ENCODE measurements at regions not wholly inside any gene's neighbourhood (a gene's known extent, or its start where the extent isn't known, plus 50 kb on each side); places are given as distances from the start of the nearest gene placed in this dataset.
A peak's percentile ranks its signal among the peaks of the same experiment; 100 is the strongest.

DNA sequence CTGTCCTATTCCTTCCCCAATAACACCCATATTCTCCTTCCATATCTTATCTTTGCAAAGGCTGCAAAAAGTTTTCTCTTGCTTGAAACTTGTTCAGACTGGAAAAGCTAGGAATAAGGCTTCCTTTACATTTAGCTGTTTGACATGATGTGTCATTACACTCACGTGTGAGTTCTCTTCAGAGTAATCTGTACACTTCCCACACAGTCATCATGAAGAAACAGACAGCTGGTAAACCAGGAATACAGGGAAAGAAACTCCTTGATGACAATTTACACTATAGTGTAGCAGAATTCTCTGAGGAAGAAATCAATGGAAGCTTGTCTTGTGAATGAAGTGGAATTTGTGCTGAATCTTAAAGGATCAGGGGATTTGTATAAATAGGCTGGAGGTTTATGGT is 628.6 kb upstream of the CDH2 start:
- DNase-seq = no peak

DNA sequence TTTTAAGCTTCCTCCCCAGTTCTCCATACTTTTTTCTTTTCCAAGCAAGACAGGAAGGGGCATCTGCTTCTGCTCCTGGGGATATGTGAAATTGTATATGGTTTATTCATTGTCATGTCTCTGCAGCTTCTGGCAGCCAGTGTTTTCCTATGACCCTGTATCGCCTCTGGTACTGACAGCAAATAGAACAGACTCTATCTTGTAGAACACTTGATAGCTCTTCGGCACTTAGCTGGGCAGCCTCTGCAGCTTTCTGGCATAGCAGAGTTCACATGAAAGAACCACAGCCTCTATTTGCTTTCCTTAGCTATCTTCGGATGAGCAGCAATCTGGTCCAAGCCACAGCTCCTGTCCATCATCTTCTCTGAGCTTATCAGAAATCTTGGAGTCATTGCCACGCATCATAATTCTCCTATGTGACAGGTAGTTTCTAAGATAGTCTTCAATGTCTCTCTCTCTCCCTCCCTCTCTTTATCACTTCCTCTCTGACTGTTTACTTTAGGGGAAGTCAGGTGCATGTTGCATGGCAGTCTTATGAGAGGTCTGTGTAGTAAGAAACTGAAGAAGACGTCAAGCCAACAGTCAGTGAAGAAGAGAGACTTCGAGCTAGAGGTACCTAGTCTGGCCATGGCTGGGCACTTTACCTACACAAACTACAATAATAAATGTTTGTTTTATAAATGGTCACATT is 627.7 kb upstream of the CDH2 start:
- no peak for DNase-seq

GRCh38 chr18:28802546-28802945 is 625.6 kb upstream of the CDH2 start:
- no peak for DNase-seq

GRCh38 chr18:28801876-28802275 is 624.9 kb upstream of the CDH2 start:
- no peak for DNase-seq

DNA sequence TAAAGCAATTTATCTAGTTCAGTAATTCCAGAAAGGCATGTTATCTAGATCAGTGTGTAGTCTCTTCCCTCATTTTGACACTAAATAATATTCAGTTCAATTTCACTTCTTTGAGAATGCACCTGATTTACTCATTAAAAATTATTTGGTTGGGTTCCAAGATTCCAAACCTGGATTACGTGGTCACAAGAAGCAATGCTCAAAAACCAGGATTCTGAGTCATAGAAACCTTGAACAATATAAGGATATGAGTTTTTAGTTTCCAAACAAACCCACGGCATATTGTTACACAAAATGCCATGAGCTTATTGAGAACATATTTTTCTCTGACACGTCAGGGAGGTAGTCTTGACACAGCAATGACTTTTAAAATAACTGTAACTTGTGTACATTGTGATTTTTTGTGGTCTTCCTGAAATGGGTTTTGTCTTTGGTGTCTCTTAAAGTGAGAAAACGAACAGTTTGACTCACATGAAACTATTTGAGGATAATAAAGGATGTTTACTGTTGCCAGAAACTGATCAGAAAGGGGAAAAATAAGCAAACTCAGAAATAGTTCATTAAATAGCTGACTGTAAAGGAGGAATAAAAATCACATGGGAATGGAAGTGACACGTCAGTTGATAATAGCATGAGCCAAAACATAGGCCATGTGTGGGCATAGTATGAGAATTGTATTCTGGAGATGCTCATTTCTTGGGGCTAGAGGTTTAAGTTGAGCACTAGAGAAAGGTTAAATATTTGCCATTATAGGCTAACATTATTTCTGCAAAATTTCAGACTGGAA is 617.7 kb upstream of the CDH2 start:
- no peak for DNase-seq

DNA sequence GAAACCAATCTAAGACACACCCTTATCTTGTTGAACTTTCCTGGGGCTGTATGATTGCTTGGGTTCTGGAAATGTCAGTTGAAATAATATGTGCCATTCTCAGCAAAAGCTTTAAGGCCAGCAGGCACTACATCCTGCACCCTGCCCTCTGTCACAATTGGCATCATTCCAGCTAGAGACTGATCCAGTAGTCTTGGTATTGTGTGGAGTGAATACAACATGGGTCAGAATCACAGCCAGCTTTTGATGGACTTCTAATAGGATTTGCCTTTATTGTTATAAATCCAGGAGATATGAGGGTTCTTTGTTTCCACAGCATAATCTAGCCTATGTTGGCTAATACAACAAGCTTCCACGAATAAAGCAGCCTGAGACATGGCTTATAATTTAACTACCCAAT is 617.0 kb upstream of the CDH2 start:
- DNase-seq = no peak

GRCh38 chr18:28792404-28793086 is 615.6 kb upstream of the CDH2 start:
- no peak for DNase-seq

GRCh38 chr18:28791101-28791500 is 614.2 kb upstream of the CDH2 start:
- DNase-seq = no peak

DNA sequence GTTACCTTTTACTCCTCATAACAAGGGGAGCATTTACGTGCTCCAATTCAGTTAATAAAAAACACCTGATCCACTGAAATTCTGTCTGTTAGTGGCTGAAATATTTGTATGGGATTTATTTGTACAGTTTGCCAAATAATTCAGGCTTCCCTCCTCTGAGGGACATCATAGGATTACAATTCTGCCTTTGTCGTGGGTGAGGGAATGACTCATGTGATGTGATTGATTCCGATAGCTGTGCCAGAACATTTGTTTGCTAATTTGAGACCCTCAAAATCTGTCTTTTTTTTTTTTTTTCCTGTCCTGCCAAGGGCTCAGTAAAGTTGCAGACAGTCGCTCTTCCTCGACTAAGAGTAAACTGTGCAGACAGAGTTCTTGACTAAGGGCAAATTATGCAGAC is 612.6 kb upstream of the CDH2 start:
- DNase-seq = no peak

DNA sequence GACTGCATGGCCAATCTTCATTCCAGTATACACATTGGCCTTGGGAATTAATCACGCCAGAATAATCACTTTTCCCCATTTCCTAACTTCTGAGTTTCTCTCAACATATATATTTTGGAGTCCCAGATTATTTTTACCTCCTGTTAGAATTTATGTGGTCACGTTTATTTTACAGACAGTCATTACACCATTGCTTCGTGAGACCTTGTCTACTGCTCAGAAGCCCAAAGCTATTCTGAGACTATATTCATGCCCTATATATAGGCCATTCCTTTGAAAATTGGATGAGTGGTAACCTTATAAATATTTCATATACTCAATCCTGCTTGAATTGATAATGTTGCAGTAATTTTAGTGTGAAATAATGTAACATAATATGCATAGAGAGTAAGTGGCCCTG is 610.0 kb upstream of the CDH2 start:
- no peak for DNase-seq

GRCh38 chr18:28781616-28782362 is 604.9 kb upstream of the CDH2 start:
- DNase-seq = peak in 1 of 5 experiments; percentile 3

DNA sequence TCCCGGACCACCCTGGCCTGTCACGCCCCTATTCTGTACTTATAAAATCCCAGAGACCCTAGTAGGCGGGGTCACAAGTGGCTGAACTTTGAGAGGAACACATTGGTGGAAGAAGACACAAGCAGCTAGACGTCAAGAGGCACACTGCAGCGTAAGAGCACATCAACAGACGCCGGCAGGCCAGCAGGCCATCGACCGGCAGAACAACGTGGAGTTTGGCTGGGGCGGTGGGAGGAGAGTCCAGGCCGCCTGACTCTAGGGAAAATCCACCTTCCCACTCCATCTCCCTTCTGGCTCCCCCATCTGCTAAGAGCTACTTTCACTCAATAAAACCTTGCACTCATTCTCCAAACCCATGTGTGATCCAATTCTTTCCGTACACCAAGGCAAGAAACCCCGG is 601.8 kb upstream of the CDH2 start:
- DNase-seq = no peak

- DNase-seq = no peak
Observed at GRCh38 chr18:28777756-28778155, 600.8 kb upstream of the CDH2 start.

- no peak for DNase-seq
Observed at GRCh38 chr18:28771849-28772248, 594.9 kb upstream of the CDH2 start.

GRCh38 chr18:28768791-28769768 is 592.1 kb upstream of the CDH2 start:
- DNase-seq = no peak

DNA sequence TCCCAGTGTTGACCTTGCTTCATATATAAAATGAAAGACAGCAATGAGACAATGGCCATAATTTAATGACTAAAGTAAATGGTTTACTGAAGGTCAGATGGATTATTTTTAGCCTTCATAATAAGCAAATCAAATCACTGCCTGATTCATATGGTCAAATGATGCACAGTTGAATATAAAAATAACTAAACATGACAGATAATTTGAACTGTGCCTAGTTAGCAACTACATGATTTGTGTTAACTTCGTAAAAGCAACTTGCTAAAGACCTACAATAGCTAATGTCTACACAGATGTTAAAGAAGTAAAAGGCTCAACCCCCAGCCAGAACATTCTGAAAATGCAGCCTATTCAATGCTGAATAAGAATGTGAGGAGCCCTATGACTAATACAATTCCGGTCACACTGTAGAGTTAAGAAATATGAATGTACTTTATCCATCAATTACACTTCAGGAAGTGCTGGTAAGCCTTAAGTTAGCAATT is 590.8 kb upstream of the CDH2 start:
- no peak for DNase-seq

GRCh38 chr18:28767201-28767600 is 590.3 kb upstream of the CDH2 start:
- DNase-seq = no peak

GRCh38 chr18:28766721-28767120 is 589.8 kb upstream of the CDH2 start:
- DNase-seq = no peak

GRCh38 chr18:28766027-28766426 is 589.1 kb upstream of the CDH2 start:
- no peak for DNase-seq

DNA sequence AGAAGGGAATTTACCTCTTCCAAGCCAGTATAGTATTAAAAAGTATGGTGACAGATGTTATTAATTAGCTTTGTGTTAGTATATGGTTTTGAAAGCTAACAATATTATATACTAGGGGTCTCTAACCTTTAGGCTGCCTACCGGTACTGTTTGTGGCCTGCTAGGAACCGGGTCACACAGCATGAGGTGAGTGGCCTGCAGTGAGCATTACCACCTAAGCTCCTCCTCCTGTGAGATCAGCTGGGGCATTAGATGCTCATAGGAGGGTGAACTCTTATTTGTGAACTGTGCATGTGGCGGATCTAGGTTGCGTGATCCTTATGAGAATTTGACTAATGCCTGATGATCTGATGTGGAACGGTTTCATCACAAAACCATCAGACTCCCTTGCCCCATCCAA is 583.4 kb upstream of the CDH2 start:
- no peak for DNase-seq

- no peak for DNase-seq
Observed at GRCh38 chr18:28757466-28758008, 580.6 kb upstream of the CDH2 start.

All from T-helper 2 cell (primary cell).